HEK293 (cell line): ENCODE measurements at regions not wholly inside any gene's neighbourhood (a gene's known extent, or its start where the extent isn't known, plus 50 kb on each side); places are given as distances from the start of the nearest gene placed in this dataset.

Experiments used
- CTCF ChIA-PET: fragments of 350-600 bp; formaldehyde crosslinking; extraction: SDS; loops from one replicate; lab custom pipeline; 2021; ENCODE audit warnings: antibody characterized with exemption; lab: Yijun Ruan, JAX
- POLR2A ChIA-PET: fragments of 300-600 bp; formaldehyde crosslinking; extraction: SDS; loops from one replicate; lab custom pipeline; 2020; ENCODE audit warnings: antibody characterized with exemption, inconsistent platforms; lab: Yijun Ruan, JAX
- H3K27ac ChIP-seq: fragments of 200-500 bp; sonication (Bioruptor generic); 2 replicates; pipeline ENCODE4 v1.5.1; 2014; ENCODE audit warnings: low read depth, low read length, control low read depth, inconsistent platforms; ENCODE audit errors: extremely low read depth
- H3K36me3 ChIP-seq, 2 experiments: fragments of 200-500 bp in 1 of 2; sonication (Bioruptor generic) in 1 of 2; 1 replicate in 1 of 2; 2 replicates in 1 of 2; pipeline ENCODE4 v1.5.1; 2014 to 2017; ENCODE audit warnings: inconsistent platforms in 2 of 2, low read length in 2 of 2; ENCODE audit not compliant: control insufficient read depth in 2 of 2, insufficient read depth in 1 of 2
- H3K4me1 ChIP-seq: fragments of 200-500 bp; sonication (Bioruptor generic); 2 replicates; pipeline ENCODE4 v1.5.1; 2014; ENCODE audit warnings: mild to moderate bottlenecking, low read length, inconsistent platforms; ENCODE audit not compliant: control insufficient read depth, insufficient read depth
- H3K4me3 ChIP-seq: 2 replicates; pipeline ENCODE4 v1.5.1; 2011; ENCODE audit warnings: low read depth, mild to moderate bottlenecking, control low read depth, low read length, moderate library complexity
- H3K9me3 ChIP-seq: fragments of 200-500 bp; sonication (Bioruptor generic); 2 replicates; pipeline ENCODE4 v1.5.1; 2014; ENCODE audit warnings: low read depth, low read length, inconsistent platforms; ENCODE audit not compliant: control insufficient read depth, insufficient read depth
- BCL11A ChIP-seq: fragments of 450-650 bp; formaldehyde crosslinking; IDR thresholded peaks from 2 replicates; pipeline ENCODE4 v1.5.1; 2016; ENCODE audit warnings: low read depth, missing biosample characterization, missing genetic modification characterization
- HIC1 ChIP-seq: fragments of 450-650 bp; formaldehyde crosslinking; IDR thresholded peaks from 2 replicates; pipeline ENCODE4 v1.5.1; 2016; ENCODE audit warnings: missing biosample characterization, missing genetic modification characterization
- HOXC10 ChIP-seq: sonication (generic); formaldehyde crosslinking; IDR thresholded peaks from 2 replicates; pipeline ENCODE4 v1.8.1; 2023; ENCODE audit warnings: mild to moderate bottlenecking, missing genetic modification reagents
- KLF16 ChIP-seq: fragments of 450-650 bp; formaldehyde crosslinking; IDR thresholded peaks from 2 replicates; pipeline ENCODE4 v1.5.1; 2017; ENCODE audit warnings: missing biosample characterization, missing genetic modification characterization
- KLF8 ChIP-seq: fragments of 450-650 bp; formaldehyde crosslinking; IDR thresholded peaks from 2 replicates; pipeline ENCODE4 v1.5.1; 2016; ENCODE audit warnings: missing biosample characterization, missing genetic modification characterization
- OSR2 ChIP-seq: fragments of 450-650 bp; formaldehyde crosslinking; IDR thresholded peaks from 2 replicates; pipeline ENCODE4 v1.5.1; 2016; ENCODE audit warnings: missing biosample characterization, missing genetic modification characterization
- PRDM10 ChIP-seq: fragments of 450-650 bp; formaldehyde crosslinking; IDR thresholded peaks from 2 replicates; pipeline ENCODE4 v1.5.1; 2016; ENCODE audit warnings: missing biosample characterization, missing genetic modification characterization
- WT1 ChIP-seq: fragments of 450-650 bp; formaldehyde crosslinking; IDR thresholded peaks from 2 replicates; pipeline ENCODE4 v1.5.1; 2016; ENCODE audit warnings: missing biosample characterization, missing genetic modification characterization
- ZBTB1 ChIP-seq: fragments of 450-650 bp; formaldehyde crosslinking; IDR thresholded peaks from 2 replicates; pipeline ENCODE4 v1.5.1; 2016; ENCODE audit warnings: missing biosample characterization, missing genetic modification characterization
- ZBTB26 ChIP-seq: fragments of 450-650 bp; formaldehyde crosslinking; optimal IDR thresholded peaks from 2 replicates; pipeline ENCODE3; 2016; ENCODE audit warnings: missing biosample characterization, mild to moderate bottlenecking, missing genetic modification characterization
- ZBTB7A ChIP-seq: fragments of 450-650 bp; formaldehyde crosslinking; IDR thresholded peaks from 2 replicates; pipeline ENCODE4 v1.5.1; 2016; ENCODE audit warnings: low read depth, missing biosample characterization, missing genetic modification characterization
- ZFP41 ChIP-seq: fragments of 450-650 bp; formaldehyde crosslinking; IDR thresholded peaks from 2 replicates; pipeline ENCODE4 v1.5.1; 2016; ENCODE audit warnings: missing biosample characterization, missing genetic modification characterization, borderline replicate concordance
- ZNF112 ChIP-seq: fragments of 450-650 bp; formaldehyde crosslinking; IDR thresholded peaks from 2 replicates; pipeline ENCODE4 v1.5.0; 2017; ENCODE audit warnings: missing biosample characterization, missing genetic modification characterization
- ZNF239 ChIP-seq: fragments of 450-650 bp; formaldehyde crosslinking; IDR thresholded peaks from 2 replicates; pipeline ENCODE4 v1.5.1; 2016; ENCODE audit warnings: missing biosample characterization, missing genetic modification characterization
- ZNF354C ChIP-seq: fragments of 450-650 bp; formaldehyde crosslinking; IDR thresholded peaks from 2 replicates; pipeline ENCODE4 v1.5.1; 2016; ENCODE audit warnings: missing biosample characterization, missing genetic modification characterization, low read depth, borderline replicate concordance
- ZNF362 ChIP-seq: fragments of 450-650 bp; formaldehyde crosslinking; IDR thresholded peaks from 2 replicates; pipeline ENCODE4 v1.5.1; 2016; ENCODE audit warnings: missing biosample characterization, missing genetic modification characterization
- ZNF416 ChIP-seq: fragments of 450-650 bp; formaldehyde crosslinking; IDR thresholded peaks from 2 replicates; pipeline ENCODE4 v1.5.1; 2016; ENCODE audit warnings: missing biosample characterization, missing genetic modification characterization
- ZNF433 ChIP-seq: fragments of 450-650 bp; formaldehyde crosslinking; IDR thresholded peaks from 2 replicates; pipeline ENCODE4 v1.5.1; 2016; ENCODE audit warnings: missing biosample characterization, missing genetic modification characterization, low read depth
- ZNF548 ChIP-seq: fragments of 450-650 bp; formaldehyde crosslinking; IDR thresholded peaks from 2 replicates; pipeline ENCODE4 v1.5.1; 2016; ENCODE audit warnings: missing biosample characterization, missing genetic modification characterization
- ZNF639 ChIP-seq: fragments of 450-650 bp; formaldehyde crosslinking; IDR thresholded peaks from 2 replicates; pipeline ENCODE4 v1.5.1; 2016; ENCODE audit warnings: missing biosample characterization, missing genetic modification characterization
- ZNF645 ChIP-seq: fragments of 450-650 bp; formaldehyde crosslinking; IDR thresholded peaks from 2 replicates; pipeline ENCODE4; 2016; ENCODE audit warnings: missing biosample characterization, missing genetic modification characterization
- ZNF660 ChIP-seq: fragments of 450-650 bp; IDR thresholded peaks from 2 replicates; pipeline ENCODE4 v1.5.1; 2018; ENCODE audit warnings: missing biosample characterization, mild to moderate bottlenecking, missing genetic modification characterization
- ZNF670 ChIP-seq: fragments of 450-650 bp; formaldehyde crosslinking; IDR thresholded peaks from 2 replicates; pipeline ENCODE4 v1.5.1; 2016; ENCODE audit warnings: missing biosample characterization, missing genetic modification characterization, low read depth
- ZNF704 ChIP-seq: fragments of 450-650 bp; formaldehyde crosslinking; IDR thresholded peaks from 2 replicates; pipeline ENCODE4 v1.5.1; 2016; ENCODE audit warnings: missing biosample characterization, missing genetic modification characterization
- ZNF707 ChIP-seq: fragments of 450-650 bp; formaldehyde crosslinking; IDR thresholded peaks from 2 replicates; pipeline ENCODE4 v1.5.1; 2016; ENCODE audit warnings: missing biosample characterization, missing genetic modification characterization

- H3K4me1 ChIP-seq: no peaks in the 10 kb centered on the region
- ChIA-PET POLR2A (no interaction called here), CTCF (interaction anchor here (0.5 to 0.7 kb wide), 3 partner anchors 9 to 403 kb away, joined by 3 to 4 read pairs (median 4); no protein-coding TSS in a partner anchor)
- no peak for TF ChIP-seq BCL11A (tag by site-specific recombination)
- TF ChIP-seq ZBTB1: no peak
- no peak for TF ChIP-seq ZNF112
- no peak for TF ChIP-seq ZFP41 (tag by site-specific recombination)
- TF ChIP-seq ZNF707 (tag by site-specific recombination): no peak
- no peak for TF ChIP-seq HIC1
- no peak for TF ChIP-seq KLF16
- TF ChIP-seq ZNF433: no peak
- no peak for TF ChIP-seq ZBTB26 (tag by site-specific recombination)
- no peak for TF ChIP-seq ZNF354C (tag by site-specific recombination)
- no peak for TF ChIP-seq ZNF660 (tag by site-specific recombination)
- no peak for TF ChIP-seq ZNF670 (tag by site-specific recombination)
- TF ChIP-seq ZNF239 (tag by site-specific recombination): no peak
- TF ChIP-seq OSR2 (tag by site-specific recombination): no peak
- no peak for TF ChIP-seq ZNF416
- no peak for TF ChIP-seq KLF8 (tag by site-specific recombination)
- no peak for TF ChIP-seq ZBTB7A (tag by site-specific recombination)
- no peak for TF ChIP-seq HOXC10 (CRISPR knock-in tag)
- TF ChIP-seq ZNF639 (tag by site-specific recombination): no peak
- TF ChIP-seq WT1 (tag by site-specific recombination): no peak
- no peaks in the 10 kb centered on the region for H3K9me3 ChIP-seq
- no peaks in the 10 kb centered on the region for H3K36me3 ChIP-seq
- H3K4me3 ChIP-seq: no peak overlapping the region
- H3K27ac ChIP-seq: no peak overlapping the region
Observed at GRCh38 chr11:70527046-70527395, 128.7 kb downstream of the CTTN start.

GRCh38 chr11:70527429-70528045 lies 129.2 kb downstream of the CTTN start:
- Histone ChIP-seq H3K36me3 (no peaks in the 10 kb centered on the region), H3K4me3 (no peak overlapping the region), H3K27ac (no peak overlapping the region), H3K4me1 (no peaks in the 10 kb centered on the region), H3K9me3 (no peaks in the 10 kb centered on the region)
- ChIA-PET POLR2A (no interaction called here), CTCF (interaction anchor here (0.5 to 0.7 kb wide), 2 partner anchors 9 to 403 kb away, joined by 4 read pairs; no protein-coding TSS in a partner anchor)
- TF ChIP-seq ZNF645 (tag by site-specific recombination) (no peak), ZNF362 (tag by site-specific recombination) (no peak), ZNF548 (no peak), ZNF704 (tag by site-specific recombination) (no peak), PRDM10 (tag by site-specific recombination) (no peak)
